Mesothelial cell of epicardium (in vitro differentiated cells): ENCODE measurements at regions not wholly inside any gene's neighbourhood (a gene's known extent, or its start where the extent isn't known, plus 50 kb on each side); places are given as distances from the start of the nearest gene placed in this dataset.

Experiments
- DNase-seq, 2 experiments: peaks; one replicate each; pipeline ENCODE4 v3.0.0; 2021; ENCODE audit warnings: low spot score in 2 of 2; ENCODE audit not compliant: unreplicated experiment in 2 of 2
- H3K27ac Mint-ChIP-seq: 2 replicates; pipeline ENCODE4 v1.8.0; 2021; ENCODE audit warnings: mixed read lengths
- H3K27me3 Mint-ChIP-seq: 2 replicates; pipeline ENCODE4 v1.8.0; 2021; ENCODE audit warnings: low read depth, mixed read lengths
- H3K36me3 Mint-ChIP-seq: 2 replicates; pipeline ENCODE4 v1.8.0; 2021; ENCODE audit warnings: mixed read lengths
- H3K4me1 Mint-ChIP-seq: 2 replicates; pipeline ENCODE4 v1.8.0; 2021; ENCODE audit warnings: mixed read lengths
- H3K4me3 Mint-ChIP-seq: 2 replicates; pipeline ENCODE4 v1.8.0; 2021; ENCODE audit warnings: mild to moderate bottlenecking, moderate library complexity, mixed read lengths
- H3K9me3 Mint-ChIP-seq: 2 replicates; pipeline ENCODE4 v1.8.0; 2021; ENCODE audit warnings: mixed read lengths
- CTCF ChIP-seq: fragments of 200-600 bp; sonication (generic); IDR thresholded peaks from one replicate; pipeline ENCODE4 v1.5.0; 2021; ENCODE audit warnings: antibody characterized with exemption; ENCODE audit not compliant: unreplicated experiment

- no peak for TF ChIP-seq CTCF
- Mint-ChIP-seq H3K36me3 (no peaks in the 10 kb centered on the region), H3K4me1 (no peaks in the 10 kb centered on the region), H3K9me3 (peaks cover 11% of the 10 kb centered on the region), H3K27me3 (no peaks in the 10 kb centered on the region), H3K27ac (no peak overlapping the region), H3K4me3 (no peak overlapping the region)
- no peak for DNase-seq
These were observed 317.0 kb downstream of the GABRB3 start for GRCh38 chr15:26455828-26456227.

GRCh38 chr15:26453914-26454313 is 319.0 kb downstream of the GABRB3 start:
- DNase-seq = no peak
- Mint-ChIP-seq H3K9me3 (peaks cover 11% of the 10 kb centered on the region), H3K4me1 (no peaks in the 10 kb centered on the region), H3K36me3 (no peaks in the 10 kb centered on the region), H3K4me3 (no peak overlapping the region), H3K27me3 (no peaks in the 10 kb centered on the region), H3K27ac (no peak overlapping the region)
- no peak for TF ChIP-seq CTCF

GRCh38 chr15:26451995-26452394 is 320.9 kb downstream of the GABRB3 start:
- Mint-ChIP-seq H3K4me1 (no peaks in the 10 kb centered on the region), H3K27me3 (no peaks in the 10 kb centered on the region), H3K27ac (no peak overlapping the region), H3K36me3 (no peaks in the 10 kb centered on the region), H3K4me3 (no peak overlapping the region), H3K9me3 (no peaks in the 10 kb centered on the region)
- no peak for DNase-seq
- no peak for TF ChIP-seq CTCF

- H3K27me3 Mint-ChIP-seq = no peaks in the 10 kb centered on the region
- DNase-seq = no peak
- H3K4me3 Mint-ChIP-seq = no peak overlapping the region
- no peak overlapping the region for H3K27ac Mint-ChIP-seq
- H3K9me3 Mint-ChIP-seq = no peaks in the 10 kb centered on the region
- no peaks in the 10 kb centered on the region for H3K4me1 Mint-ChIP-seq
- TF ChIP-seq CTCF = no peak
- H3K36me3 Mint-ChIP-seq = no peaks in the 10 kb centered on the region
These were observed 323.6 kb downstream of the GABRB3 start for GRCh38 chr15:26449291-26449690.

GRCh38 chr15:26443321-26443720 is 329.5 kb downstream of the GABRB3 start:
- H3K9me3 Mint-ChIP-seq = no peaks in the 10 kb centered on the region
- no peaks in the 10 kb centered on the region for H3K36me3 Mint-ChIP-seq
- no peak for DNase-seq
- H3K4me3 Mint-ChIP-seq = no peak overlapping the region
- no peaks in the 10 kb centered on the region for H3K27me3 Mint-ChIP-seq
- no peak for TF ChIP-seq CTCF
- H3K27ac Mint-ChIP-seq = no peak overlapping the region
- no peaks in the 10 kb centered on the region for H3K4me1 Mint-ChIP-seq

- no peaks in the 10 kb centered on the region for H3K27me3 Mint-ChIP-seq
- no peak overlapping the region for H3K27ac Mint-ChIP-seq
- no peak for TF ChIP-seq CTCF
- no peak overlapping the region for H3K4me3 Mint-ChIP-seq
- no peaks in the 10 kb centered on the region for H3K9me3 Mint-ChIP-seq
- DNase-seq = no peak
- no peaks in the 10 kb centered on the region for H3K36me3 Mint-ChIP-seq
- no peaks in the 10 kb centered on the region for H3K4me1 Mint-ChIP-seq
These were observed 330.2 kb downstream of the GABRB3 start for GRCh38 chr15:26442680-26443079.
